K562 (cell line): ENCODE measurements at regions not wholly inside any gene's neighbourhood (a gene's known extent, or its start where the extent isn't known, plus 50 kb on each side); places are given as distances from the start of the nearest gene placed in this dataset.

Experiments
- ATAC-seq: fragments of 200-7000 bp; cut with Tn5 transposase; 3 replicates; pipeline ENCODE4 v1.9.1; 2020; ENCODE audit warnings: moderate library complexity
- BruUV-seq: library from RNA; stranded (reverse); fragments of 400-500 nt; replicated peaks from 2 replicates; lab custom pipeline; 2021; lab: Mats Ljungman, UMichigan
- CTCF ChIA-PET: fragments of 300-600 bp; formaldehyde crosslinking; extraction: SDS; loops from one replicate; lab custom pipeline; 2021; ENCODE audit warnings: low intra/inter-chr PET ratio; lab: Yijun Ruan, JAX
- POLR2A ChIA-PET: fragments of 300-600, 350-650 bp; sonication (Branson Sonifier 250); formaldehyde crosslinking; extraction: SDS; loops from one replicate; lab custom pipeline; 2021; ENCODE audit warnings: antibody characterized with exemption, inconsistent platforms; lab: Yijun Ruan, JAX
- DNase-seq, 4 experiments: peaks; one replicate each; pipeline versions ENCODE4 v3.0.0 to v3.0.0-alpha.2; 2011 to 2018; ENCODE audit warnings: low spot score in 3 of 4, mixed read lengths in 3 of 4; ENCODE audit errors: extremely low read depth in 1 of 4
- FAIRE-seq: peaks from 2 replicates; lab custom pipeline; 2011; peaks lifted over from hg19 to GRCh38; lab: Jason Lieb, UNC
- H2AFZ ChIP-seq: 2 replicates; pipeline ENCODE4 v1.6.0; 2011; ENCODE audit warnings: low read depth, low read length, control low read depth, inconsistent platforms
- H3K27ac ChIP-seq: fragments of 200-600 bp; 3 replicates; pipeline ENCODE4 v1.8.0; 2011; ENCODE audit warnings: low read depth, mild to moderate bottlenecking, control low read depth, inconsistent platforms, low read length, moderate library complexity, mixed read lengths; ENCODE audit errors: extremely low read depth
- H3K27me3 ChIP-seq, 2 experiments: fragments of 300-600 bp in 1 of 2; 2 replicates in 1 of 2; 3 replicates in 1 of 2; pipeline versions ENCODE4 v1.6.0 to v1.8.0; 2011; ENCODE audit warnings: inconsistent platforms in 2 of 2, low read length in 2 of 2, mild to moderate bottlenecking in 1 of 2, mixed read lengths in 1 of 2, moderate library complexity in 1 of 2; ENCODE audit not compliant: control insufficient read depth in 2 of 2, insufficient read depth in 2 of 2
- H3K36me3 ChIP-seq: fragments of 300-600 bp; 3 replicates; pipeline ENCODE4 v1.8.0; 2011; ENCODE audit warnings: mild to moderate bottlenecking, low read length, inconsistent platforms; ENCODE audit not compliant: control insufficient read depth, insufficient read depth
- H3K4me1 ChIP-seq, 2 experiments: fragments of 200-600 bp in 1 of 2; replicated peaks in 1 of 2; 2 replicates in 1 of 2; 3 replicates in 1 of 2; pipeline versions ENCODE4 v1.5.1 to v1.8.0; 2011; ENCODE audit warnings: inconsistent platforms in 2 of 2, low read length in 2 of 2, mild to moderate bottlenecking in 1 of 2, mixed read lengths in 1 of 2, moderate library complexity in 1 of 2; ENCODE audit not compliant: control insufficient read depth in 2 of 2, insufficient read depth in 2 of 2
- H3K4me2 ChIP-seq: 2 replicates; pipeline ENCODE4 v1.6.1; 2011; ENCODE audit warnings: low read length, control low read depth, inconsistent platforms, mixed read lengths; ENCODE audit not compliant: insufficient read depth
- H3K4me3 ChIP-seq: fragments of 200-600 bp; sonication (generic), shearing (Covaris generic); 2 replicates; pipeline ENCODE4 v1.5.1; 2016; ENCODE audit warnings: control low read depth, inconsistent platforms
- H3K79me2 ChIP-seq: fragments of 200-600 bp; 3 replicates; pipeline ENCODE4 v1.8.0; 2011; ENCODE audit warnings: low read length, inconsistent platforms; ENCODE audit not compliant: control insufficient read depth, insufficient read depth
- H3K9ac ChIP-seq, 2 experiments: 2 replicates each; pipeline versions ENCODE4 v1.6.0 to v1.6.1; 2011; ENCODE audit warnings: low read depth in 2 of 2, low read length in 2 of 2, control low read depth in 1 of 2, inconsistent platforms in 1 of 2, mild to moderate bottlenecking in 1 of 2, mixed read lengths in 1 of 2; ENCODE audit not compliant: insufficient read depth in 1 of 2
- H3K9me1 ChIP-seq: one replicate; pipeline ENCODE4 v1.6.0; 2011; ENCODE audit warnings: inconsistent platforms, mild to moderate bottlenecking, low read length, moderate library complexity; ENCODE audit not compliant: control insufficient read depth, insufficient read depth
- H3K9me3 ChIP-seq: replicated peaks from 2 replicates; pipeline ENCODE4 v1.5.1; 2011; ENCODE audit warnings: low read depth, low read length, inconsistent platforms; ENCODE audit not compliant: control insufficient read depth, insufficient read depth
- H4K20me1 ChIP-seq: replicated peaks from 2 replicates; pipeline ENCODE4 v1.6.1; 2011; ENCODE audit warnings: low read length, inconsistent platforms, mixed read lengths; ENCODE audit not compliant: control insufficient read depth, insufficient read depth
- BCOR ChIP-seq: fragments of 450-650 bp; IDR thresholded peaks from 2 replicates; pipeline ENCODE4 v1.6.1; 2016
- C11orf30 ChIP-seq: fragments of 450-650 bp; IDR thresholded peaks from 2 replicates; pipeline ENCODE4 v1.6.1; 2016; ENCODE audit warnings: low read depth, mild to moderate bottlenecking
- RBM14 ChIP-seq: fragments of 200-400 bp; formaldehyde crosslinking; IDR thresholded peaks from 2 replicates; pipeline ENCODE4 v1.6.1; 2018; ENCODE audit warnings: low read depth, mild to moderate bottlenecking, low read length, moderate library complexity, borderline replicate concordance; ENCODE audit not compliant: insufficient read depth
- YY1 ChIP-seq, 3 experiments: IDR thresholded peaks; 2 replicates each; pipeline ENCODE4 v1.6.1; 2011; ENCODE audit warnings: low read length in 2 of 3, mild to moderate bottlenecking in 2 of 3, moderate library complexity in 2 of 3, borderline replicate concordance in 1 of 3, control low read depth in 1 of 3, low read depth in 1 of 3; ENCODE audit not compliant: insufficient read depth in 3 of 3, insufficient replicate concordance in 2 of 3, control insufficient read depth in 1 of 3, insufficient read length in 1 of 3; ENCODE audit errors: extremely low read depth in 1 of 3
- WGBS: fragments of 100-300 bp; shearing (Covaris generic); methylation state at CpG from one replicate; pipeline ENCODE4 v1.1.6; 2016; ENCODE audit warnings: low coverage, mixed read lengths; ENCODE audit not compliant: insufficient coverage; ENCODE audit errors: missing lambda C conversion rate; 5-methylcytosine and 5-hydroxymethylcytosine counted together
- in situ Hi-C: fragments of 300-500 bp; cut with MboI; formaldehyde crosslinking; loops from 4 replicates; pipeline ENCODE4 v1.15.0; 2018; ENCODE audit warnings: inconsistent platforms, mixed read lengths
- intact Hi-C: fragments of 100-400 bp; cut with micrococcal nuclease; formaldehyde crosslinking; loops from 2 replicates; pipeline ENCODE4 v1.14.2; 2022

GRCh38 chr1:29673228-29673500 lies 436.8 kb downstream of the PTPRU start:
- H3K27ac ChIP-seq, result no peak overlapping the region
- POLR2A ChIA-PET, result no interaction called here
- CTCF ChIA-PET, result no interaction called here
- BruUV-seq, result no TSS peak
- no peak for TF ChIP-seq RBM14
- peak; percentile 28; the same call in 1 of the 2 replicates for TF ChIP-seq BCOR
- TF ChIP-seq, all 486 proteins: peak for 1
- ATAC-seq (no peak), FAIRE-seq (no peak), DNase-seq (no peak)
- no peak overlapping the region for H2AFZ ChIP-seq
- H4K20me1 ChIP-seq, result no peaks in the 10 kb centered on the region
- H3K4me1 ChIP-seq, result no peaks in the 10 kb centered on the region; a peak in 1 of 5 replicates
- H3K4me3 ChIP-seq, result no peak overlapping the region
- no peaks in the 10 kb centered on the region for H3K9me1 ChIP-seq
- no peaks in the 10 kb centered on the region for H3K79me2 ChIP-seq
- intact Hi-C loops, result no loop called here
- in situ Hi-C loops, result no loop called here
- H3K36me3 ChIP-seq, result no peaks in the 10 kb centered on the region
- no peak overlapping the region for H3K9ac ChIP-seq
- H3K27me3 ChIP-seq, result peaks cover 3 to 8% of the 10 kb centered on the region in 2 experiments; a peak in 3 of 5 replicates
- H3K4me2 ChIP-seq, result no peak overlapping the region
- no peaks in the 10 kb centered on the region for H3K9me3 ChIP-seq

DNA sequence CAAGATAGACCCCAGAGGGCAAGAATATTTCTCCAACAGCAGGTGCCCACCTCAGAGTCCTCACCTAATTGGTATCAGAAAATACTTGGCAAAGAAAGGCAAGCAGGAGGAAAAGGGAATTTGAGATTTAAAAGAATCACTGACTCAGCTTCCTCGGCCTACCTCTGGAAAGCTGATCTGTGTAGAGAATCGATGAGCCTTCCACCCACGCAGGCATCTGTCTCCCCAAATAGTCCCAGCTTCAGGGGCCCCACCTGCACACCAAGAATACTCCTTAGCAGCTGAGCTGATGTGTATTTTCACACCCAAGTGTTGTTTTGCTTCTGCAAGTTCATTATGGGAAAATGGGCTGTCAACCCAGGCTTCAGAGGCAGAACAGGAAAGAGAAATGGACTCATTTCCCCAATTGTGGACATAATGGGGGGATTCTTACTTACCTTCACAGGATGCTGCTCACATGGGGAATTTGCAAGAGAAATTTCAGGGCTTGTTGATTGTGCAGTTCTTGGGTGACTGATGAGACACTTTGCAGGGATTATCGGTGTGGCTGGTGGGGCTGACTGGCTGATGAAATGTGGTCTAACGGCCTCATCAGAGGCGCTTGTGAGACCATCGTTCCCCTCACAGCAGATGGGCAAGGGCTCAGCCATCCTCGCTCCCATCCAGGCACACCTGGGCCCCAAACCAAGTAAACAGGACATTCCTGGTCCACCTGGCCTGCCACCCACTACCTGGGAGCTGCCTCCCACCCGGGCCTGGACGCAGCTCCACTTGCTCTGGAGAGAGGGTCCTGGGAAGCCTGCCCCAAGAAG lies 436.3 kb downstream of the PTPRU start:
- peaks cover 3 to 6% of the 10 kb centered on the region in 2 experiments; a peak in 3 of 5 replicates for H3K27me3 ChIP-seq
- DNase-seq (no peak), FAIRE-seq (no peak), ATAC-seq (no peak)
- no TSS peak for BruUV-seq
- TF ChIP-seq C11orf30, result peak; percentile 5; the same call in 1 of the 2 replicates
- TF ChIP-seq YY1 (IDR thresholded peaks at IDR 0.05; ENCODE audit: borderline replicate concordance in 1 of 3, control insufficient read depth in 1 of 3, extremely low read depth in 1 of 3, insufficient read depth in 3 of 3, insufficient read length in 1 of 3, insufficient replicate concordance in 2 of 3, low read depth in 1 of 3, low read length in 2 of 3), result no peak
- ChIA-PET POLR2A (interaction anchor here (0.7 to 1.5 kb wide), 2 partner anchors 31 to 243 kb away, joined by 3 read pairs; no protein-coding TSS in a partner anchor), CTCF (no interaction called here)
- no peak overlapping the region for H3K4me2 ChIP-seq
- H4K20me1 ChIP-seq, result no peaks in the 10 kb centered on the region
- intact Hi-C loops (no loop called here), in situ Hi-C loops (no loop called here)
- no peak overlapping the region for H3K27ac ChIP-seq
- H2AFZ ChIP-seq, result no peak overlapping the region
- 8% methylated on average over 10 of the region's 10 CpGs for WGBS
- no peak overlapping the region for H3K4me3 ChIP-seq
- H3K36me3 ChIP-seq, result no peaks in the 10 kb centered on the region
- no peaks in the 10 kb centered on the region; a peak in 1 of 5 replicates for H3K4me1 ChIP-seq
- no peak overlapping the region for H3K9ac ChIP-seq
- no peaks in the 10 kb centered on the region for H3K9me3 ChIP-seq
- no peaks in the 10 kb centered on the region for H3K79me2 ChIP-seq
- no peaks in the 10 kb centered on the region for H3K9me1 ChIP-seq
